GM21723 (cell line): ENCODE measurements at regions not wholly inside any gene's neighbourhood (a gene's known extent, or its start where the extent isn't known, plus 50 kb on each side); places are given as distances from the start of the nearest gene placed in this dataset.
"Not testable (repeated sequence)": the region's sequence is repeated elsewhere in the genome, so short reads cannot be mapped to it uniquely, and the experiment has no call there.

Experiments used
- ATAC-seq: cut with Tn5 transposase; IDR thresholded peaks from one replicate; pipeline ENCODE4 v1.9.1; 2021; ENCODE audit warnings: mild to moderate bottlenecking, moderate library complexity; ENCODE audit not compliant: unreplicated experiment

- ATAC-seq = no peak
These were observed 1321.0 kb downstream of the BRD1 start for GRCh38 chr22:48506506-48507145.

- ATAC-seq = no peak
These were observed 1321.8 kb downstream of the BRD1 start for GRCh38 chr22:48505891-48506290.

- ATAC-seq = no peak
These were observed 1323.0 kb downstream of the BRD1 start for GRCh38 chr22:48504519-48505140.

GRCh38 chr22:48503876-48504275 lies 1323.8 kb downstream of the BRD1 start:
- no peak for ATAC-seq

- no peak for ATAC-seq
These were observed 1324.5 kb downstream of the BRD1 start for GRCh38 chr22:48503035-48503625.

- ATAC-seq = no peak
These were observed 1326.4 kb downstream of the BRD1 start for GRCh38 chr22:48501231-48501750.

GRCh38 chr22:48500471-48501230 lies 1327.0 kb downstream of the BRD1 start:
- ATAC-seq = no peak

- no peak for ATAC-seq
These were observed 1327.9 kb downstream of the BRD1 start for GRCh38 chr22:48499456-48500425.

- no peak for ATAC-seq
These were observed 1328.9 kb downstream of the BRD1 start for GRCh38 chr22:48498526-48499331.

GRCh38 chr22:48497743-48498520 lies 1329.7 kb downstream of the BRD1 start:
- not testable (repeated sequence) for ATAC-seq

- ATAC-seq = no peak
These were observed 1330.6 kb downstream of the BRD1 start for GRCh38 chr22:48496987-48497650.

GRCh38 chr22:48496226-48496845 lies 1331.3 kb downstream of the BRD1 start:
- no peak for ATAC-seq

- no peak for ATAC-seq
These were observed 1332.0 kb downstream of the BRD1 start for GRCh38 chr22:48495751-48496080.

- no peak for ATAC-seq
These were observed 1332.5 kb downstream of the BRD1 start for GRCh38 chr22:48494968-48495750.

- ATAC-seq = no peak
These were observed 1333.3 kb downstream of the BRD1 start for GRCh38 chr22:48494256-48494967.

- ATAC-seq = no peak
These were observed 1333.9 kb downstream of the BRD1 start for GRCh38 chr22:48493733-48494132.
